ENCODE measurements at regions not wholly inside any gene's neighbourhood (a gene's known extent, or its start where the extent isn't known, plus 50 kb on each side); places are given as distances from the start of the nearest gene placed in this dataset.

DNA sequence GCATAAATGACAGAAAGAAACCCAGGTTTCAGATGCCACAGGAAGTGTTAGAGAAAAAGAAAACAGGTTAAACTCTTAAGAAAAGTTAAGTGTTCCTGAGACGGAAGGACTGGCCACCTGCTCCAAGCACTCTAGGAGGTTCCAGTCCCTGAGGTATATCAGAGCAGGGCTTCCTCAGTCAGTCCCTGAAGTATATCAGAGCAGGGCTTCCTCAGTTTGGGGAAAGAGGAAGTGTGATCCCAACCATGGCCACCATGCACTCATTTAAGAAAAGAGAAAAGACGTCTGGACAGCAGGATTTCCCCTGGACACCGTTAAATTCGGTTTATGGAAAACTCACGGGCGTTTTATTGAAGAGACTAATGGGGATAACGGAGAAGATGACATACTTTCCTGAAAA, 133.4 kb upstream of the PFKP start:
- TF ChIP-seq, protein P1, sequence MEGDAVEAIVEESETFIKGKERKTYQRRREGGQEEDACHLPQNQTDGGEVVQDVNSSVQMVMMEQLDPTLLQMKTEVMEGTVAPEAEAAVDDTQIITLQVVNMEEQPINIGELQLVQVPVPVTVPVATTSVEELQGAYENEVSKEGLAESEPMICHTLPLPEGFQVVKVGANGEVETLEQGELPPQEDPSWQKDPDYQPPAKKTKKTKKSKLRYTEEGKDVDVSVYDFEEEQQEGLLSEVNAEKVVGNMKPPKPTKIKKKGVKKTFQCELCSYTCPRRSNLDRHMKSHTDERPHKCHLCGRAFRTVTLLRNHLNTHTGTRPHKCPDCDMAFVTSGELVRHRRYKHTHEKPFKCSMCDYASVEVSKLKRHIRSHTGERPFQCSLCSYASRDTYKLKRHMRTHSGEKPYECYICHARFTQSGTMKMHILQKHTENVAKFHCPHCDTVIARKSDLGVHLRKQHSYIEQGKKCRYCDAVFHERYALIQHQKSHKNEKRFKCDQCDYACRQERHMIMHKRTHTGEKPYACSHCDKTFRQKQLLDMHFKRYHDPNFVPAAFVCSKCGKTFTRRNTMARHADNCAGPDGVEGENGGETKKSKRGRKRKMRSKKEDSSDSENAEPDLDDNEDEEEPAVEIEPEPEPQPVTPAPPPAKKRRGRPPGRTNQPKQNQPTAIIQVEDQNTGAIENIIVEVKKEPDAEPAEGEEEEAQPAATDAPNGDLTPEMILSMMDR (IDR thresholded peaks at IDR 0.05), result no peak
- TF ChIP-seq EP300 (IDR thresholded peaks at IDR 0.05; ENCODE audit: low read depth) (no peak), POLR2AphosphoS5 (IDR thresholded peaks at IDR 0.05) (no peak), POLR2A (IDR thresholded peaks at IDR 0.05) (no peak)
- Histone ChIP-seq H3K27ac (no peak overlapping the region), H3K9me3 (no peaks in the 10 kb centered on the region), H3K36me3 (no peaks in the 10 kb centered on the region), H3K4me3 (no peak overlapping the region), H3K4me1 (no peaks in the 10 kb centered on the region), H3K27me3 (no peaks in the 10 kb centered on the region)
- WGBS, 2 donors (ENCODE audit: low coverage in 1 of 2), result 56 to 78% methylated on average over 6 to 7 of the region's 7 CpGs
- intact Hi-C loops (cut with DNase I; ENCODE audit: low total_unique reads) (loop anchor here (10.0 kb wide), 1 partner anchor 111 kb away; no protein-coding TSS in a partner anchor), in situ Hi-C loops (cut with MboI; ENCODE audit: low pct_ligation_motif_present in 1 of 4, low pct_unique_long_range_greater_than_20kb in 1 of 4, low sequenced_read_pairs in 3 of 4) (loop anchor here (5.0 to 25.0 kb wide), 3 partner anchors 103 to 111 kb away; no protein-coding TSS in a partner anchor)
- no peak for DNase-seq

DNA sequence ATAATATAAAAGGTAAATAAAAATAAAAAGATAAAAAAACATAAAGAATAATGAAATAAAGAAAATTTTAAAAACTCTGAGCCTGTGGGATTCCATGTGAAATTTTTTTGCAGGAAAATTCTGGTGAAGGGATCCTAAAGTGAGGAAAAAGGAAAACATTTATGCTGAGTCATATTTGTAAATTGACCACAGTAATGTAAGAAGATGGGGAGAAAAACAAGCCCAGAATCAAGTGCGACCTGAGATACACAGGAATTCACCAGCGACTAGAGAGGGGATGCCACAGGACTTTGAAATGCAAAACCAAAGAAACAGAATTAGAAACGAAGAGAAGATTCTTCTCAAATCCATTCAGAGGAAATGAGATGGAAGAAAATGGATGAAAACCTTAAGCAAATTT, 133.8 kb upstream of the PFKP start:
- 59 to 73% methylated on average over 3 of the region's 3 CpGs for WGBS, 2 donors (ENCODE audit: low coverage in 1 of 2)
- H3K36me3 ChIP-seq, result no peaks in the 10 kb centered on the region
- no peak overlapping the region for H3K27ac ChIP-seq
- intact Hi-C loops (cut with DNase I; ENCODE audit: low total_unique reads) (loop anchor here (10.0 kb wide), 1 partner anchor 111 kb away; no protein-coding TSS in a partner anchor), in situ Hi-C loops (cut with MboI; ENCODE audit: low pct_ligation_motif_present in 1 of 4, low pct_unique_long_range_greater_than_20kb in 1 of 4, low sequenced_read_pairs in 3 of 4) (loop anchor here (5.0 to 25.0 kb wide), 3 partner anchors 104 to 111 kb away; no protein-coding TSS in a partner anchor)
- TF ChIP-seq POLR2AphosphoS5 (IDR thresholded peaks at IDR 0.05) (no peak), POLR2A (IDR thresholded peaks at IDR 0.05) (no peak), EP300 (IDR thresholded peaks at IDR 0.05; ENCODE audit: low read depth) (no peak)
- TF ChIP-seq, protein P1 (IDR thresholded peaks at IDR 0.05), result no peak
- no peak overlapping the region for H3K4me3 ChIP-seq
- no peaks in the 10 kb centered on the region for H3K9me3 ChIP-seq
- no peaks in the 10 kb centered on the region for H3K4me1 ChIP-seq
- no peaks in the 10 kb centered on the region for H3K27me3 ChIP-seq
- no peak for DNase-seq

DNA sequence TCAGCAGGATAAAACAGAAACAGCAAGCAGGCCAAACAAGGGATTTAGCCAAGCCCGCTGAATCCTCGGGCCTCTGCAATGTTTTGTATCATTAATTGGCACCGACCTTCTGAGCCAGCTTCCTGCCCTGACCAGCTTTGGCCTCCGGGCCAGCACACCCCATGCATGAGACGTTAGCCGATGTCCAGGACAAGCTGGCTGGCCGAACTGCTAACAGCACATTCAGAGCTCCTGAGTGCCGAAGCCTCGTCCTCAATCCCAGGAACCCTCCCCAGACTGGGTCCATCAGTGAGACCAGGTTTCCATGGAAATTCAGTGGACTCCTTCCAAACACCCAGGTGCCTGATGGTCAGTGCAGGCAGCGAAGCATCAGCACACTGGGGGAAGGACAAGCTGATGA, 134.3 kb upstream of the PFKP start:
- no peak for TF ChIP-seq POLR2A (IDR thresholded peaks at IDR 0.05)
- no peak for TF ChIP-seq POLR2AphosphoS5 (IDR thresholded peaks at IDR 0.05)
- no peak for TF ChIP-seq EP300 (IDR thresholded peaks at IDR 0.05; ENCODE audit: low read depth)
- TF ChIP-seq, protein P1 (IDR thresholded peaks at IDR 0.05), result no peak
- no peak for DNase-seq
- Histone ChIP-seq H3K4me1 (no peaks in the 10 kb centered on the region), H3K27me3 (no peaks in the 10 kb centered on the region), H3K27ac (no peak overlapping the region), H3K4me3 (no peak overlapping the region), H3K36me3 (no peaks in the 10 kb centered on the region), H3K9me3 (no peaks in the 10 kb centered on the region)
- in situ Hi-C loops (cut with MboI; ENCODE audit: low pct_ligation_motif_present in 1 of 4, low pct_unique_long_range_greater_than_20kb in 1 of 4, low sequenced_read_pairs in 3 of 4), result loop anchor here (5.0 to 25.0 kb wide), 3 partner anchors 104 to 112 kb away; no protein-coding TSS in a partner anchor
- intact Hi-C loops (cut with DNase I; ENCODE audit: low total_unique reads), result loop anchor here (10.0 kb wide), 1 partner anchor 112 kb away; no protein-coding TSS in a partner anchor
- WGBS, 2 donors (ENCODE audit: low coverage in 1 of 2), result 72% methylated on average over 10 of the region's 10 CpGs; no CpG with 5 or more reads in 1 of the 2 donors

DNA sequence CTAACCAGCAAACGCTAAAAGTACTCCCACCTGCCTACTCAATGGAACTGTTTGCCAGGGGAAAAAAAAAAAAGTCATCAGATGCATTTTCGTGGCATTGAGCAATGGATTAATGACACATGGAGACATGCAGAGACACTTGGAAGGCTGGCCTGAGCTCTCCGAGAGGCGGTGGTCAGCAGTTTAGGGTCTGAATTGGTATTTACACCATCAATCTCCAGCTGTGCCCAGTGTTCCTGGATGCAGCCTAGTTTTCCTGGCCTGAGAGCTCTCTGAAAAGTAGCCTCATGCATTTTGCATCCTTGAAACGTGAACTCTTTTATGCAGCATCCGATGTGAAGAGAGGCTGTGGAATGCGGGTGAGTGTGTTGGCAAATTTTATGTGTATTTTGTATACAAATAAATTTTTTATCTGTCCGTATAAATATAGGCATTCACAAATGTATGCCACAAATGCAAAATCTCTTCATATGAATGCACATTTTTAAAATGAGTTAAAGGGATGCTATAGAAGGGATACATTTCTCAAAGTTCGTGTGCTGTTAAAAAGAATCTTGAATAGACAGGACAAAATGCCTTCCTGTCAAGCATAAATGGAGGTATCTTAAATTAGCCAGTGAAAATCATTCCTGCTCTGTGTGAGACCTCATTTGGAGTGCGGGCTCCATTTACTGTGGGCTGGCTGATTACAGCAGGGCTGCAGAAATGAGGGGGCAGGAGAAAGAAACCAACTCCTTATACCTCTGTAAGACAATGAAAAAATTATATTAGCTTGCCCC, 137.7 kb upstream of the PFKP start:
- Histone ChIP-seq H3K4me1 (peaks cover 0 to 5% (median 0%) of the 10 kb centered on the region in 4 donors), H3K9me3 (no peaks in the 10 kb centered on the region), H3K27me3 (no peaks in the 10 kb centered on the region), H3K4me3 (no peak overlapping the region), H3K36me3 (no peaks in the 10 kb centered on the region), H3K27ac (no peak overlapping the region)
- intact Hi-C loops (cut with DNase I; ENCODE audit: low total_unique reads) (loop anchor here (10.0 kb wide), 1 partner anchor 115 kb away; no protein-coding TSS in a partner anchor), in situ Hi-C loops (cut with MboI; ENCODE audit: low pct_ligation_motif_present in 1 of 4, low pct_unique_long_range_greater_than_20kb in 1 of 4, low sequenced_read_pairs in 3 of 4) (loop anchor here (5.0 to 25.0 kb wide), 3 partner anchors 108 to 115 kb away; no protein-coding TSS in a partner anchor)
- WGBS, 2 donors (ENCODE audit: low coverage in 1 of 2), result 75 to 76% methylated on average over 10 of the region's 10 CpGs
- TF ChIP-seq POLR2AphosphoS5 (IDR thresholded peaks at IDR 0.05), result no peak
- TF ChIP-seq EP300 (IDR thresholded peaks at IDR 0.05; ENCODE audit: low read depth), result no peak
- TF ChIP-seq, protein P1 (IDR thresholded peaks at IDR 0.05), result no peak
- no peak for TF ChIP-seq POLR2A (IDR thresholded peaks at IDR 0.05)
- DNase-seq, result no peak
